Keratinocyte (primary cell): ENCODE measurements at regions not wholly inside any gene's neighbourhood (a gene's known extent, or its start where the extent isn't known, plus 50 kb on each side); places are given as distances from the start of the nearest gene placed in this dataset.
"Not testable (repeated sequence)": the region's sequence is repeated elsewhere in the genome, so short reads cannot be mapped to it uniquely, and the experiment has no call there.

Source experiments
- DNase-seq: peaks from one replicate; pipeline ENCODE4 v3.0.0-alpha.2; 2011; ENCODE audit warnings: low read depth, missing footprints, low spot score
- FAIRE-seq: peaks from 2 replicates; lab custom pipeline; 2011; peaks lifted over from hg19 to GRCh38; lab: Jason Lieb, UNC
- H2AFZ ChIP-seq: 2 replicates; pipeline ENCODE4 v1.6.0; 2012; ENCODE audit warnings: low read length, control low read depth, inconsistent platforms; ENCODE audit not compliant: control insufficient read depth
- H3K27ac ChIP-seq: 2 replicates; pipeline ENCODE4 v1.5.1; 2011; ENCODE audit warnings: low read length; ENCODE audit not compliant: control insufficient read depth, insufficient read depth
- H3K27me3 ChIP-seq: 3 replicates; pipeline ENCODE4 v1.6.0; 2011; ENCODE audit warnings: low read length; ENCODE audit not compliant: control insufficient read depth, insufficient read depth; ENCODE audit errors: extremely low read depth
- H3K36me3 ChIP-seq, 2 experiments: 2 replicates in 1 of 2; 3 replicates in 1 of 2; pipeline ENCODE4 v1.5.1; 2011; ENCODE audit warnings: low read length in 2 of 2, mild to moderate bottlenecking in 1 of 2; ENCODE audit not compliant: control insufficient read depth in 2 of 2, insufficient read depth in 2 of 2; ENCODE audit errors: extremely low read depth in 1 of 2
- H3K4me1 ChIP-seq: 3 replicates; pipeline ENCODE4 v1.5.1; 2011; ENCODE audit warnings: low read length; ENCODE audit not compliant: control insufficient read depth, insufficient read depth; ENCODE audit errors: extremely low read depth
- H3K4me2 ChIP-seq: 3 replicates; pipeline ENCODE4 v1.6.0; 2011; ENCODE audit warnings: low read depth, low read length; ENCODE audit not compliant: control insufficient read depth, insufficient read depth; ENCODE audit errors: extremely low read depth
- H3K4me3 ChIP-seq, 3 experiments: fragments of 200-600 bp in 1 of 3; sonication (generic) in 1 of 3; 2 replicates in 2 of 3; 3 replicates in 1 of 3; pipeline ENCODE4 v1.5.1; 2011 to 2016; ENCODE audit warnings: low read length in 3 of 3, mild to moderate bottlenecking in 3 of 3, control low read depth in 2 of 3, inconsistent platforms in 1 of 3, low read depth in 1 of 3, mixed read lengths in 1 of 3, mixed run types in 1 of 3, moderate library complexity in 1 of 3; ENCODE audit not compliant: control insufficient read depth in 2 of 3, insufficient read depth in 2 of 3; ENCODE audit errors: extremely low read depth in 1 of 3
- H3K79me2 ChIP-seq: 2 replicates; pipeline ENCODE4 v1.6.0; 2012; ENCODE audit warnings: low read length; ENCODE audit not compliant: control insufficient read depth, insufficient read depth
- H3K9ac ChIP-seq: 3 replicates; pipeline ENCODE4 v1.6.0; 2011; ENCODE audit warnings: low read length; ENCODE audit not compliant: control insufficient read depth, insufficient read depth; ENCODE audit errors: extremely low read depth
- H3K9me1 ChIP-seq: 3 replicates; pipeline ENCODE4 v1.6.0; 2011; ENCODE audit warnings: low read length; ENCODE audit not compliant: control insufficient read depth, insufficient read depth; ENCODE audit errors: extremely low read depth
- H3K9me3 ChIP-seq: 2 replicates; pipeline ENCODE4 v1.5.1; 2012; ENCODE audit warnings: low read depth, low read length; ENCODE audit not compliant: control insufficient read depth
- H4K20me1 ChIP-seq: 3 replicates; pipeline ENCODE4 v1.6.0; 2011; ENCODE audit warnings: low read length; ENCODE audit not compliant: control insufficient read depth, insufficient read depth; ENCODE audit errors: extremely low read depth
- CTCF ChIP-seq, 3 experiments: IDR thresholded peaks in 1 of 3; conservative IDR thresholded peaks in 1 of 3; optimal IDR thresholded peaks in 1 of 3; 2 replicates in 2 of 3; 3 replicates in 1 of 3; pipeline versions ENCODE3 to v1.5.1; 2011; ENCODE audit warnings: low read length in 3 of 3, mild to moderate bottlenecking in 3 of 3, moderate library complexity in 2 of 3, control low read depth in 1 of 3, inconsistent platforms in 1 of 3; ENCODE audit not compliant: insufficient read depth in 2 of 3; ENCODE audit errors: extremely low read depth in 1 of 3
- EZH2 ChIP-seq: IDR thresholded peaks from one replicate; pipeline ENCODE4 v1.6.1; 2012; ENCODE audit warnings: inconsistent platforms, mild to moderate bottlenecking, low read length, moderate library complexity
- dilution Hi-C: fragments of 300-500 bp; cut with MboI; formaldehyde crosslinking; loops from one replicate; pipeline ENCODE4 v1.7.0; 2020; ENCODE audit warnings: low sequenced_read_pairs; ENCODE audit not compliant: extremely low pct_ligation_motif_present

GRCh38 chr11:128146926-128147605, 440.3 kb downstream of the ETS1 start:
- no peak overlapping the region for H2AFZ ChIP-seq
- DNase-seq = no peak
- H4K20me1 ChIP-seq = no peaks in the 10 kb centered on the region
- no peaks in the 10 kb centered on the region for H3K27me3 ChIP-seq
- H3K9me1 ChIP-seq = no peaks in the 10 kb centered on the region
- FAIRE-seq = no peak
- no peaks in the 10 kb centered on the region for H3K36me3 ChIP-seq
- H3K27ac ChIP-seq = no peak overlapping the region
- H3K4me3 ChIP-seq = no peak overlapping the region
- TF ChIP-seq CTCF (optimal IDR thresholded peaks at IDR 0.05 in 1 of 3, IDR thresholded peaks at IDR 0.05 in 1 of 3, conservative IDR thresholded peaks at IDR 0.05 in 1 of 3; ENCODE audit: extremely low read depth in 1 of 3, insufficient read depth in 2 of 3, low read length in 3 of 3) = no peak
- no peak for TF ChIP-seq EZH2
- dilution Hi-C loops = no loop called here
- no peaks in the 10 kb centered on the region for H3K79me2 ChIP-seq
- no peaks in the 10 kb centered on the region for H3K4me1 ChIP-seq
- H3K4me2 ChIP-seq = no peak overlapping the region
- no peaks in the 10 kb centered on the region for H3K9me3 ChIP-seq
- no peak overlapping the region for H3K9ac ChIP-seq

- FAIRE-seq, dilution Hi-C loops: not testable (repeated sequence)
These were observed 447.1 kb downstream of the ETS1 start for GRCh38 chr11:128140293-128140692.

GRCh38 chr11:128135451-128135850, 451.9 kb downstream of the ETS1 start:
- no peak overlapping the region for H3K9ac ChIP-seq
- DNase-seq = no peak
- H3K9me1 ChIP-seq = no peaks in the 10 kb centered on the region
- peak overlapping the region; percentile 2 for H2AFZ ChIP-seq
- H3K9me3 ChIP-seq = no peaks in the 10 kb centered on the region
- TF ChIP-seq CTCF (optimal IDR thresholded peaks at IDR 0.05 in 1 of 3, IDR thresholded peaks at IDR 0.05 in 1 of 3, conservative IDR thresholded peaks at IDR 0.05 in 1 of 3; ENCODE audit: extremely low read depth in 1 of 3, insufficient read depth in 2 of 3, low read length in 3 of 3) (no peak), EZH2 (no peak)
- no peaks in the 10 kb centered on the region for H3K4me1 ChIP-seq
- no peak overlapping the region for H3K4me3 ChIP-seq
- no peak overlapping the region for H3K27ac ChIP-seq
- H4K20me1 ChIP-seq = no peaks in the 10 kb centered on the region
- no peak overlapping the region for H3K4me2 ChIP-seq
- FAIRE-seq = no peak
- dilution Hi-C loops = no loop called here
- H3K36me3 ChIP-seq = no peaks in the 10 kb centered on the region
- no peaks in the 10 kb centered on the region for H3K79me2 ChIP-seq
- no peaks in the 10 kb centered on the region for H3K27me3 ChIP-seq

More at GRCh38 chr11:128140293-128140692, 447.1 kb downstream of the ETS1 start:
- H4K20me1 ChIP-seq, H3K27me3 ChIP-seq, H2AFZ ChIP-seq, H3K9me3 ChIP-seq, DNase-seq, H3K4me3 ChIP-seq, H3K79me2 ChIP-seq, H3K4me2 ChIP-seq, H3K4me1 ChIP-seq, H3K36me3 ChIP-seq, H3K9me1 ChIP-seq, H3K9ac ChIP-seq, H3K27ac ChIP-seq: not testable (repeated sequence)
